ACC112 (cell line): ENCODE measurements at regions not wholly inside any gene's neighbourhood (a gene's known extent, or its start where the extent isn't known, plus 50 kb on each side); places are given as distances from the start of the nearest gene placed in this dataset.

Experiments
- H2AFZ ChIP-seq: fragments of 200-600 bp; sonication (generic); one replicate; pipeline ENCODE4 v1.6.0; 2017; ENCODE audit warnings: antibody characterized with exemption, low read length; ENCODE audit not compliant: unreplicated experiment
- H3K27ac ChIP-seq: fragments of 200-600 bp; sonication (generic); 2 replicates; pipeline ENCODE4 v1.5.1; 2014; ENCODE audit warnings: low read depth, mild to moderate bottlenecking, antibody characterized with exemption, low read length, moderate library complexity
- H3K27me3 ChIP-seq: fragments of 200-600 bp; sonication (generic); 2 replicates; pipeline ENCODE4 v1.6.1; 2014; ENCODE audit warnings: mild to moderate bottlenecking, antibody characterized with exemption, low read length, moderate library complexity, mixed read lengths; ENCODE audit not compliant: insufficient read depth
- H3K36me3 ChIP-seq: fragments of 200-600 bp; sonication (generic); 2 replicates; pipeline ENCODE4 v1.6.1; 2016; ENCODE audit warnings: mild to moderate bottlenecking, antibody characterized with exemption, low read length, moderate library complexity, mixed read lengths; ENCODE audit not compliant: insufficient read depth
- H3K4me1 ChIP-seq: fragments of 200-600 bp; sonication (generic); one replicate; pipeline ENCODE4 v1.6.1; 2016; ENCODE audit warnings: low read length, mixed read lengths; ENCODE audit not compliant: insufficient read depth, unreplicated experiment, control insufficient read depth
- H3K4me3 ChIP-seq: fragments of 200-600 bp; sonication (generic); 2 replicates; pipeline ENCODE4 v1.5.1; 2014; ENCODE audit warnings: mild to moderate bottlenecking, low read depth, low read length
- H3K79me2 ChIP-seq: fragments of 200-600 bp; sonication (generic); one replicate; pipeline ENCODE4 v1.6.0; 2016; ENCODE audit warnings: low read length; ENCODE audit not compliant: control insufficient read depth, unreplicated experiment, insufficient read depth

- H3K36me3 ChIP-seq = no peaks in the 10 kb centered on the region
- no peaks in the 10 kb centered on the region for H3K79me2 ChIP-seq
- no peaks in the 10 kb centered on the region for H3K27me3 ChIP-seq
- no peak overlapping the region for H3K4me3 ChIP-seq
- H2AFZ ChIP-seq = no peak overlapping the region
- no peak overlapping the region for H3K27ac ChIP-seq
- H3K4me1 ChIP-seq = no peaks in the 10 kb centered on the region
These were observed 703.0 kb upstream of the KIF2B start for GRCh38 chr17:53119773-53120172.

DNA sequence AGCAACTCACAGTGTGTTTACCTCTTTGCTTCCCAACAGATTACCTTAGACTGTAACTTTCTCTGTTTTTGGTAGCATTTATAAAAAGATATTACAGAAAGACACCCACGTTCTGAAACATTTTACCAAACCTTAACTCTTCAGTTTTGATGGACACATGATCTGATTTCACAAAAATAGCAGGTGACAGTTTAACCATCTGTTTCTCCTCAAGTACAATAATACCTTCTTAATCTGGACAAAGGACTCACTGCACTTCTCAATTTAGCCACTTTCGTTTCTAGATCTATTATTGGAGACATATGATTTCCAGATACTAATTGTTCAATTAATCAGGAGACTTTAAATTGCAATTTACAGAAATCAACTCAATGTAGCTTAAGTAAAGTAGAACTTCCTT is 703.8 kb upstream of the KIF2B start:
- no peak overlapping the region for H2AFZ ChIP-seq
- H3K4me3 ChIP-seq = no peak overlapping the region
- H3K36me3 ChIP-seq = no peaks in the 10 kb centered on the region
- no peaks in the 10 kb centered on the region for H3K79me2 ChIP-seq
- H3K4me1 ChIP-seq = no peaks in the 10 kb centered on the region
- H3K27ac ChIP-seq = no peak overlapping the region
- no peaks in the 10 kb centered on the region for H3K27me3 ChIP-seq

- H3K36me3 ChIP-seq = no peaks in the 10 kb centered on the region
- no peak overlapping the region for H3K4me3 ChIP-seq
- H3K79me2 ChIP-seq = no peaks in the 10 kb centered on the region
- no peaks in the 10 kb centered on the region for H3K27me3 ChIP-seq
- no peak overlapping the region for H2AFZ ChIP-seq
- H3K4me1 ChIP-seq = no peaks in the 10 kb centered on the region
- H3K27ac ChIP-seq = no peak overlapping the region
These were observed 715.8 kb upstream of the KIF2B start for GRCh38 chr17:53106886-53107285.

DNA sequence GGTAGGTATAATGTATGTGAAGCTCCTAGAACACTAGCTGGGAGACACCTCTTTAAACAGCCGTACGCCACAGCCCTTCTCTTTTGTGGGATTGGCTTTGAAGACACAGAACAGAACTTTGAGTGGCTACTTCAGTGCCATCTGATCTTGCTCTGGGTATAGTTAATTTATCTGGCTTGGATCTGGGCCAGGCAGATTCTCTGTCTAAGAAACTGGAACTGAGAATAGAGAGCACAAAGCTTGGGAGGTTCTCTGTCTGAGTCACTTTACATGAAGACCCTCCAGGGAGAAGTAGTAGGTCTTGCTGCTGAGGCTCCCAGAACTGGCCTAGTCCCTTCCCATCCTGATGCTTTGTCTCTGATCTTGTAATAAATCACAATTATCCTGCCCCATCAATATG is 721.0 kb upstream of the KIF2B start:
- Histone ChIP-seq H3K4me3 (no peak overlapping the region), H3K79me2 (no peaks in the 10 kb centered on the region), H3K27ac (no peak overlapping the region), H3K27me3 (no peaks in the 10 kb centered on the region), H3K36me3 (no peaks in the 10 kb centered on the region), H2AFZ (no peak overlapping the region), H3K4me1 (no peaks in the 10 kb centered on the region)

DNA sequence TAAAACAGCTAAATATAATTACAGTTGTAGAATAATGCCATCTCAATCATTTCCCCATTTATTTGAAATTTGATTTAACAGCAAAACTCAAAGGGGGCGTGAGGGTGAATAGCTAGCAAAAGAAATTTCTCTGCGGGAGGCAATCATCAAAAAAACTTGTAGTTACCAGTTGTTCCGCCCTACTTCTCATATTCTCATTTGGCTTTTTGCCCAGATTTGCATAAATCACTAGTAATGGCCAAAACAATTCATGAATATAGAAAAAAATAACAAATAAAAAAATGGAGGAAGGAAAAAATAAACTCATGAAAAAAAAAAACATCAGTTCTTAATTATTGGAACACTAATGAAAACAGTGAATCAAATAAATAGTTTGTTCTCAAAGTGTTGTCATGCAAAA is 722.6 kb upstream of the KIF2B start:
- Histone ChIP-seq H3K36me3 (no peaks in the 10 kb centered on the region), H3K27ac (no peak overlapping the region), H3K27me3 (no peaks in the 10 kb centered on the region), H3K4me3 (no peak overlapping the region), H3K79me2 (no peaks in the 10 kb centered on the region), H3K4me1 (no peaks in the 10 kb centered on the region), H2AFZ (no peak overlapping the region)

GRCh38 chr17:53093391-53093790 is 729.3 kb upstream of the KIF2B start:
- Histone ChIP-seq H3K27me3 (no peaks in the 10 kb centered on the region), H3K4me3 (no peak overlapping the region), H3K36me3 (no peaks in the 10 kb centered on the region), H3K4me1 (no peaks in the 10 kb centered on the region), H3K27ac (no peak overlapping the region), H3K79me2 (no peaks in the 10 kb centered on the region), H2AFZ (no peak overlapping the region)

DNA sequence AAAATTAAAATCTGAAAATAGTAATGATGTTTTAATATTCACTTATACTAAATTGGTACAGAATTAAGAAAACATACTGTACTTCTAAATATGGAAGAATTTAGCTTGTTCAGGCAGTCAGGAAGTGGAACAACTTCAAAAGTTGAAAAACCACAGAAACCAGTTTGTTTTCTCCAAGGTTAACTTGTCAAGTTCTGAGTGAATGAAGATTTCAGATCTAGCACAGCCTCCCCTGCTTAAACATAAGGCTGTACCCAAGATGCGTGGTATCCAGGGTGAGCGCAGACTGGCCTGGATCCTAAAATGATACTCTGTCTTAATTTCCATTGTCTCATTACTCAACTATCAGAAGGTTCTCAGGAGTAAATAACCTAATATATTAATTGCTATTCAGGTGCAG is 730.7 kb upstream of the KIF2B start:
- H3K27me3 ChIP-seq = no peaks in the 10 kb centered on the region
- H3K79me2 ChIP-seq = no peaks in the 10 kb centered on the region
- no peaks in the 10 kb centered on the region for H3K4me1 ChIP-seq
- no peaks in the 10 kb centered on the region for H3K36me3 ChIP-seq
- H2AFZ ChIP-seq = no peak overlapping the region
- no peak overlapping the region for H3K4me3 ChIP-seq
- H3K27ac ChIP-seq = no peak overlapping the region

- no peak overlapping the region for H3K4me3 ChIP-seq
- H3K4me1 ChIP-seq = no peaks in the 10 kb centered on the region
- H3K27me3 ChIP-seq = no peaks in the 10 kb centered on the region
- H3K27ac ChIP-seq = no peak overlapping the region
- H3K36me3 ChIP-seq = no peaks in the 10 kb centered on the region
- H3K79me2 ChIP-seq = no peaks in the 10 kb centered on the region
- H2AFZ ChIP-seq = no peak overlapping the region
These were observed 732.0 kb upstream of the KIF2B start for GRCh38 chr17:53090770-53091169.

DNA sequence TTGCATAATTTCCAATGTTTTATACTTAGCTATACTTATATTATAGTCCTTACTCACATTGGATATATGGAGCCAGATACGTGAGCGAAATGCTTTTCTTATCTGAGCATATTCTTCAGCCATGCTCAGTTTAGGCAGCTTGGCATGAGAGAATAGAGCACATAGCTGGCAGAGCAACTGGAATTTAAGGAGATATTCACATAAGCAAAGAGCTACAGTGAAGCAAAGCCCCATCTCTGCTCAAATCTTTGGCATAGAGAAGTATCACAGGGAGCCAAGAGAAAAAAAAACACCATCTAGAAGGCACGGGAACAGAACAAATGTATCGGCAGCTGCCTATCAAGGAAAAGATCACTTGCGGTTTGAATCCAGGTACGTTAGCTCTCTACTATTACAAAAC is 734.2 kb upstream of the KIF2B start:
- H3K4me1 ChIP-seq = no peaks in the 10 kb centered on the region
- no peaks in the 10 kb centered on the region for H3K36me3 ChIP-seq
- no peak overlapping the region for H3K4me3 ChIP-seq
- H3K27me3 ChIP-seq = no peaks in the 10 kb centered on the region
- H2AFZ ChIP-seq = no peak overlapping the region
- H3K27ac ChIP-seq = no peak overlapping the region
- H3K79me2 ChIP-seq = no peaks in the 10 kb centered on the region

GRCh38 chr17:53061446-53061845 is 761.3 kb upstream of the KIF2B start:
- Histone ChIP-seq H2AFZ (no peak overlapping the region), H3K79me2 (no peaks in the 10 kb centered on the region), H3K4me1 (no peaks in the 10 kb centered on the region), H3K27ac (no peak overlapping the region), H3K4me3 (no peak overlapping the region), H3K36me3 (no peaks in the 10 kb centered on the region), H3K27me3 (no peaks in the 10 kb centered on the region)

GRCh38 chr17:53058031-53058430 is 764.7 kb upstream of the KIF2B start:
- no peak overlapping the region for H2AFZ ChIP-seq
- H3K36me3 ChIP-seq = no peaks in the 10 kb centered on the region
- H3K4me3 ChIP-seq = no peak overlapping the region
- no peaks in the 10 kb centered on the region for H3K27me3 ChIP-seq
- H3K27ac ChIP-seq = no peak overlapping the region
- H3K79me2 ChIP-seq = no peaks in the 10 kb centered on the region
- no peaks in the 10 kb centered on the region for H3K4me1 ChIP-seq

DNA sequence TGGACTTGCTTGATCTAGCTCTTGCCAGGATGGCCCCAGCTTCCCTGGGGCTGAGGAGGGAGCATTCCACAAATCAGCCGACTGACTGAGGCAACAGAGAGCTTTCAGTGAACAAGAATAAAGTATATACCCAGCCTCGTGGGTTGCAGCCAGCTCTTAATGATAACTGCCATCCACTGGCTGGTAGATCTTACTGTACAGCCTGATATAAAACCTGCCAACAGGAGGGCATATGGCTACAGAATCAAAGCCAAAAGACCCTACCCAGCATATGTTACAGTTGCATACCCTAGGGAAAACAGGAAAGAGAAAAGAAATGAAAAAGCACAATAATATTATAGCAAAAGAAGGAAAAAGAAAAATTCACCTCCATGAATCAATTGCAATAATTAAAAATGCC is 775.9 kb upstream of the KIF2B start:
- Histone ChIP-seq H3K36me3 (no peaks in the 10 kb centered on the region), H3K27ac (no peak overlapping the region), H3K27me3 (no peaks in the 10 kb centered on the region), H3K4me1 (no peaks in the 10 kb centered on the region), H2AFZ (no peak overlapping the region), H3K79me2 (no peaks in the 10 kb centered on the region), H3K4me3 (no peak overlapping the region)
